HG03095 (cell line): ENCODE measurements at regions not wholly inside any gene's neighbourhood (a gene's known extent, or its start where the extent isn't known, plus 50 kb on each side); places are given as distances from the start of the nearest gene placed in this dataset.

Experiments used
- ATAC-seq: cut with Tn5 transposase; IDR thresholded peaks from one replicate; pipeline ENCODE4 v1.9.1; 2021; ENCODE audit warnings: moderate library complexity; ENCODE audit not compliant: unreplicated experiment

DNA sequence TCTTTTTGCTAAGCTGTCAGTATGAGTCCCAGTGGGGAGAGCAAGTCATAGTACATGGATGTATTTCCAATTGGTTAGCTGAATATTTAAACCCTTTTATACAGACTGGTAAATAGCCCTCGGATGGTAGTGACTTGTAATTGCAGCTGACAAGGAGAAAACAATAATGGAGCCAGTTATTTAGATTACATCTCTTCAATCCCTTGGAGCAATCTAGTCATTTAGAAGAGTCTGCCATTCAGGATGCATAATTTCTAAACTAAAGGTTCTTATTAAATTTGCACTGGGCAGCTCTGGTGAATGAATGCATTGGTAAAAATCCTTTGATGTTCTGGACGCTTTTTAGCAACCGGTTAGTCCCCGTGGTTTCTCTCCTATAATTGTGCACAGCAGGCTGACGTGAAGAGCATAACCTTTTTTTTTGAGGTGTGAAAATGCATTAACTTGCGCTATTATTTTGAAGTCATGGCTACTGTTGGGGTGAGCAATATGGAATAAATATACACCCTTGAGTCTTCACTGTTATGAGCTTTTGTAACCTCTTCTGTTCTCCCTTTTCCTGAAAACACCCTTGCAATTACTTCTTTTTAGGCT is 158.6 kb upstream of the CD180 start:
- no peak for ATAC-seq

DNA sequence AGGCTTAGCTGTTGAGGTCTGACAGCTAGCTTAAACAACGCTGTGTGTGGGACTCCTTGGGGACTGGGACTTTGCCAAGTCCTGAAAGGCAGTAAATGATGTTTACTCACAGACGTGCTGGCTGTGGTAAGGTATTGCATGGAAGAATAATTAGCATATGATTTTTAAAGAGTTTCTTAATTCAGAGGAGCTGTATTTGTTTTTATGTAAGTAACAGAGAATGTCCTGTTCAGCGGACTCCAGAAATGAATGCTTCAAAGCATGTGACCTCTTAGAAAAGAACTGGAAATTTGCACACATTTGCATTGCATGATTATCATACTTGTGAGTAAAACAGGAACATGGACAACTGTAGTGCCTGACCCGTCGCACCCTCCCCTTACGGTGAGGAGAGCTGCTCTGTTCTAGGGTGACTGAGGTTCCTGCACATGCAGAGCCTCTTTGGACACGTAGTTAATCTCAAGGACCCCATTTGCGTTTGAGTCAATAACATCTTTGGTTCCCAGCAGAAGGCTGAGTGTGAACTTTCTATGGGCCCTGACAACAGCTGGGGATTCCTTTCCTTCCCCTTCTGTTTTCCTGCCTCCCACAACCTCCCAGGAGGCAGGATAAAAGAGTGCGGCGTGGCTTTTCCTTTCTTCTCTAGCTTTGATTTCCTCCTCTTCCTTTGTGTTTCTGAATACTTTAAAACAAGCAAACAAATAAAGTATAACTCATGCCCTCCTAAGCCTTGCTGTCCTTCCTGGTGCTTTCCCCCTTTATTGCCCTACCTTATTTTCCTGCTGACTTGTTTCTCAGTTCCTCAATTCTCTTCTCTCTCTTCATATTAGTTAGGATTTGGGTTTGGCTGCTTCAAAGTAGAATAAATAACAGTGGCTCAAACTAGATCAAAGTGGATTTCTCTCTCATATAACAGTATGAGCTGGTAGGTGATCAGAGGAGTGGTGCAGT is 157.2 kb upstream of the CD180 start:
- no peak for ATAC-seq

DNA sequence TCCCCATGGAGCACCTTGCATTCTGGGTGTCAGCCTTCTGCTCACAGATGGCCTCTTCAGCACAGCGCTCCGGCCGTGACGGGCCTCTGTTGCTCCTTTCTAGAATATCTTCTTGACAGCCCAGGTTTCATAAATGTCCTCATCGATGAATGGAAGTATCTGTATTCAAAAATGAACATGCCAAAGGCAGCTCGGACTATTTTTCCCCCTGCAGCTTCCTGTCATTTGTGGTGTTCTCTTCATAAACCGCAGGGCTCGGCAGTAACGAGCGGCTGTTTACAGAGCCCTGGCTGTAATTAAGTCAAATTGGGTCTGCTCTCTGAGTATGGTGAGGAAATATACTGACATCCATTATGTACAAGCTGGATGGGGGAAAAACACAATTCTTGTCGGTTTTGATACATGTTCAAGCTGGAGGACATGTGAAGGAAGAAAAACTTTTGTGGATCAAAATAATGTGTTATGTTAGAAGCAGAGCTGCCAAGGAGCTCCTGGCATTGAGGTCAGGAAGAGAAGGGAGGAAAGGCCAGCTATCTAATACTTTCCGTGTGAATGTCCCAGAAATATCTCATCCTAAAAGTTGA is 154.1 kb upstream of the CD180 start:
- ATAC-seq: no peak

DNA sequence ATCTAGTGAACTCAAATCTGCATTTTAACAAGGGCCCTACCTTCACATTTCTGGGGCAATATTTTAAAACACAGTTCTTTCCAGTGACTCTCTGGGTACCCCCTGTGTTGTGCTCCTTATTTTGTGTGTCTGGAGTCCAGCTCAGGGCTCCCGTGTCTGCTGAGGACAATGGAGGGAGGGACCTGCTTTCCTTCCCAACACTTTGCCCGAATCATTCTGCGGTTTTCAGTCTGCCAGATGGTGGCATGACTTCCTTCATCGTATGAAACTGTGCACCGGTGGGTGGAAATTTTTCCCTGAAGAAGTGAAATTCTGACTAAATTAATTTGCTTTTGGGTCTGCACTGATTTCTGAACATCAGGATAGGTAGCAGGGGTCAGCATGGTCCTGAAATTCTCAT is 153.6 kb upstream of the CD180 start:
- ATAC-seq: no peak

DNA sequence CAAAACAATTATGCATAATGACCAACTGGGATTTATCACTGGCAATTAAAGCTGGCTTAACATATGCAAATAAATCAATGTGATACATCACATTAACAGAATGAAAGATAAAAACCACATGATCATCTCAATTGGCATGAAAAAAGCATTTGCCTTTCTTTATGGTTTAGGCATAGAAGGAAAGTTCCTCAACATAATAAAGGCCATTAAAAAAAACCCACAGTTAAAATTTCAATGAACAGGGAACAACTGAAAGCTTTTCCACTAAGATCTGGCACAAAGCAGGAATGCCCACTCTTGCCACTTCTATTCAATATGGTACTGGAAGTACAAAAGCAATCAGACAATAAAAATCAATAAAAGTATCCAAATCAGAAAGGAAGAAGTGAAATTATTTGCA is 151.2 kb upstream of the CD180 start:
- ATAC-seq: no peak

DNA sequence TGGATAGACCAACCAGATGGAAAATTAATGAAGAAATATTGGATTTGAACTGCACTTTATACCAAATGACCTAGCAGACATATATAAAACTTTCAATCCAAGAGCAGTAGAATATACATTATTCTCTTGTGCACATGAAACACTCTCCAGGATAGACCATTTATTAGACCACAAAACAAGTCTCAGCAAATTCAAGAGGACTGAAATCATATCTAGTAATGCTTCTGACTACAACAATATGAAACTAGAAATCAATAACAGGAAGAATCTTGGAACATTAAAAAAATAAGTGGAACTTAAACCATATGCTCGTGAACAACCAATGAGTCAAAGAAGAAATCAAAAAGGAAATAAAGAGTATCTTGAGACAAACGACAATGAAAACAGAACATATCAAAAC is 150.0 kb upstream of the CD180 start:
- no peak for ATAC-seq

DNA sequence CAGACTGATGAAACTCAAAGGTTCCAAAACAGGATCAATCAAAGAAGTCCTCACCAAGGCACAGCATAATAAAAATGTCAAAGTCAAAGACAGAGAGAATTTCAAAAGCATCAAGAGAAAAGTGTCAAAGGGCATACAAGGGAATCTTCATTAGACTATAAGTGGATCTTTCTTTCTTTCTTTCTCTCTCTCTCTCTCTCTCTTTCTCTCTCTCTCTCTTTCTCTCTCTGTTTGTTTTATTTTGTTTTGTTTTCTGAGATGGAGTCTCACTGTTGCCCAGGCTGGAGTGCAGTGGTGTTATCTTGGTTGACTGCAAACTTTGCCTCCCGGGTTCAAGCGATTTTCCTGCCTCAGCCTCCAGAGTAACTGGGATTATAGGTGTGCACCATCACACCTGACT is 148.3 kb upstream of the CD180 start:
- no peak for ATAC-seq

DNA sequence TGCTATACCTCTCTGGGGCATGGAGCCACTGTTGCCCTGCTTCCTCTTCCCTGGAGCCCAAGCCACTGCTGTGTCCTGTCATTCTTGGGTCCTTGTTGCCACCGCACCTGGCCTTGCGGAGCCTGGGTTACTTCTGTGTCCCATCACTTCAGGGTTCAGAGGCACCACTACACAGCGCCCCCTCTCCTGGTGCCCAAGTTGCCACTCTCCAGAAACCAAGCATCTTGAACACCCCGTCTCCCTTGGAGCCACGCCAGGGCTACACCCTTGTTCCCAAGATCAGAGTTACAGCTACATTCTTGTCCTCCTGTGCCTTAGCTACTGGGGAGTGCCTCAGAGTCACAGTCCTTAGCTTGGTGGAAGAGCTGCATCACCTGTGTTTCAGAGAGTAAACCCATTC is 147.2 kb upstream of the CD180 start:
- ATAC-seq: no peak

DNA sequence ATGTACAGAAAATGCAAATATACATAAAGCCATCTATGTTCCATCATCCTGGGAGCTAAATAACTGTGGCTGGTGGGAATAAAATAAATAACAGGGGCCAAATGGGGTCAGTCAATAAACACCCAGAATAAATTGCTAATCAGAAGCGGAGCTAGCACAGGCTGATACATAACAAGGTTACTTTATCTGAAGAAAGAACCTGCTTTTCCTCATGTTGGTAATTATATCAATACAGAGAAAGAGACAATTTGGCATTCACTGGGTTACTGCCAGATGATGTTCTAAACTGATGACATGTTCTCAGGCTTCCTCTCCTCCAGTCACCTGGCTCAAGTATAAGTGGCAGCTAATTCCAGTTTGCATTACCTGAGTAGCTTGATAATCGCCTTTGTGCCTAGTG is 144.9 kb upstream of the CD180 start:
- ATAC-seq: no peak

DNA sequence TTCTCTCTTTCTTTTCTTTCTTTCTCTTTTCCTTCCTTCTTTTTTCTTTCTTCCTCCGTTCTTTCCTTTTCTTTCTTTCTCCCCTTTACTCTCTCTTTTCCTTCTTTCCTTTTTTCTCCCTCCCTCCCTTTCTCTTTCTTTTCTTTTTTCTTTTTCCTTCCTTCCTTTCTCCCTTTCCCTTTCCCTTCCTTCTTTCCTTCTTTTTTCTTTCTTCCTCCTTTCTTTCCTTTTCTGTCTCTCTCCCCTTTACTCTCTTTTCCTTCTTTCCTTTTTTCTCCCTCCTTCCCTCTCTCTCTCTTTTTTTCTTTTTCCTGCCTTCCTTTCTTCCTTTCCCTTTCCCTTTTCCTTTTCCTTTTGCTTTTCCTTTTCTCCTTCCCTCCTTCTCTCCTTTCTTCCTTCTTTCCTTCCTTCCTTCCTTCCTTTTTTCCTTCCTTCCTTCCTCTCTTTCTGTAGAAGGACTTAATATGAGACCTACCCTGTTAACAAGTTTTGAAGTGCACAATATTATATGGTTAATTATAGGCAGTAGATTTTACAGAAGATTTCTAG is 142.7 kb upstream of the CD180 start:
- no peak for ATAC-seq

DNA sequence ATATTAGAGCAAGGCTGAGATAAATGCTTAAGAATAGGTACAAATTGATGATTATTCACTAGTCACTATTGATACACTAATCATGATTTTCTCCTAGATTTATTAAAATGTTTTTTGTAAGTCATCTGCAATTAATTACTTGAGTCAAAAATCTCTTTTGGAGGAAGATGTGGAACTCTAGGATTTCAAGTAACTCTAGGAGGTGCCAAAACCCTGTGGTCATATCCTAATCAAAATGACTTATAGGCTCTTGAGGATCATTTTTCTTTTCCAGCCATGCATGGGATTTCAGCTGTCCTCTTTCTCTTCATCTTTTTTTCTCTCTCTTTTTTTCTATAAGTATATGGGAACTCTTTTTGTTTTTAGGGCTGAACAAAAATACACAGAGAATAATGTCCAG is 141.8 kb upstream of the CD180 start:
- no peak for ATAC-seq

DNA sequence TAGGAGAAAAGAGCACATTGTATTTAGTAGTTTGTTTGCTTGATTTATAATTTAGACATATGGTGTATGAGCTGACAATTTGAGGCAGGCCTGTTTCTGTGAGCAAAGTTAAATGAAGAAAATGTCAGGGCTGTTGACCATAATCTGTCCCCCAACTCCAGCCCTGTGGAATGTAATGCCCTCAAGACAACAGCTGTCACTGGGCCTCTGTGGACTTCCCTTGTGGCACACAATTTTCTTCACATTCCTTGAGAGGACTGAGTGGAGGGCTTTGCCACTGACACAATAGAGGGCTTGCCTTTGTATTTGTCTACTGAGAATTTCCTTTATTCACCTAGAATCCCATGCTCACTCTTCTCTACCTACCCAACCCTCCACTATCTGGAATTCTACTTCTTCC is 141.2 kb upstream of the CD180 start:
- ATAC-seq: no peak

DNA sequence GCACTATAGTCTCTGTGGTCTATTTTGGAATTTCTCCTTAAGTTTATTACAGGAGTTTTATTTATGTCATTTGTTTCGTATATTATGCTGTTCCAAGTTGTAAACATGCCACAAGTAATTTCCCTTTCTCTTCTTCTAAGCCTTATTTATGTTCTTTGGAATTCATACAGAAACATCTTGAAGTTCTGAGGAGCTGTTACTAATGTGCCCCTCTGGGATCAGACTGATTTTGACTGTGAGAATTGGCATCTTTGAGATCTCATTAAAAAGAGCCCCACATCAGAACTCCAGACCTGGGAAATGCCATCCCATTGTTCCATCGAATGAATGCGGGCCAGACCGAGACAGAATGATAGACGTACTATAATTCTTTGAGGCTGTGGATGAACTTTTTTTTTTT is 138.8 kb upstream of the CD180 start:
- ATAC-seq: no peak

DNA sequence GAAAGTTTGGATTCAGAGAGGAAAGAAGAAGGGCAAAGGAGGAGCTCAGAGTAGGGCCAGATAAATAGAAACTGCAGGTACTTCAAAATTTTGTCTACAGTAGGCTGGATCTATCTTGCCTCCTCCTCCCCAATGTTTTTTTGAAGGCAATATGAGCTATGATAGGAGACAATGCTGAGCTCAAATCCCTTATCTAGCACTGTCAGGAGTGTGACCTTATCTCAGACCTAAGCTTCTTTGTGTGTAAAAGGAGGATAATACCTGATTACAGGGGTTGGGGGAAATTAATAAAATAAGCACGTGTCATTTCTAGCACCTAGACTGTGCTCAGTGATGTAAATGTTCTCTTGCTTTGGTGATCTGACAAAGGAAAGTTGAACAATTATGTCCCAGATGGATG is 137.8 kb upstream of the CD180 start:
- ATAC-seq: no peak

DNA sequence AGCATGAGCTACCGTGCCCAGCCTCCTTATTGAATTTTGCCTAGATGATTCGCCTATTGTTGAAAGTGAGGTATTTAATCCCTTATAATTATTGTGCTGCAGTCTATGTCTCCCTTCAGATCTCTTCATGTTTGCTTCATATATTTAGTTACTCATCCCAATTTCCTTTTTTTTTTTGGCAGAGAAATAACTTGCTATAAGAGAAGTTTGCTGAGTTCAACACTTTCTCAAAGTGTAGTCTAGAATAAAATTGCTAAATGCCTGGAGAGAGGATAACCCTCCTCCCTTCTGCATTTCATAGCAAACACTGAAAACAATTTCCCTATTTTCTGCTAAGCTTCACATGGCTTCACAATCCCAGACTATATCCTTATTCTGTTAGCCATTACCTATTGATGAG is 136.6 kb upstream of the CD180 start:
- no peak for ATAC-seq

DNA sequence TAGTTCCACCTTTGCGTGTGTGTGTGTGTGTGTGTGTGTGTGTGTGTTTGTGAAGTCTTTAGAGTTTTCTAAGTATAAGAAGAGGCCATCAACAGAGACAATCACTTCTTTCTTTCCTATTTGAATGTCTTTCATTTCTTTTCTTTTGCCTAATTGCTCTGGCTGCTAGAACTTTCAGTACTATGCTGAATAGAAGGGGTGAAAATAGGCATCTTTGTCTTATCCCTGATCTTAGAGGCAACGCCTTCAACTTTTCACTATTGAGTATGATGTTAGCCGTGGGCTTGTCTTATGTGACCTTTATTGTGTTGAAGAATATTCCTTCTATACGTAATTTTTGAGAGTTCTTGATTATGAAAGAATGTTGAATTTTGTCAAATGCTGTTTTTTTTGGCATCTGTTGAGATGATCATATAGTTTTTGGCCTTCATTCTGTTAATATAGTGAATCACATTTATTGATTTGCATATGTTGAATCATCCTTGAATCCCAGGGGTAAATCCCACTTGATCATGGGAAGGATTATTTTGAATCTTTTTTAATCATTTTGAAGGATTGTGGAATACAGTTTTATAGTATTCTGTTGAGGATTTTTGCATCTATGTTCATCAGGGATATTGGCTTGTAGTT is 134.8 kb upstream of the CD180 start:
- no peak for ATAC-seq

DNA sequence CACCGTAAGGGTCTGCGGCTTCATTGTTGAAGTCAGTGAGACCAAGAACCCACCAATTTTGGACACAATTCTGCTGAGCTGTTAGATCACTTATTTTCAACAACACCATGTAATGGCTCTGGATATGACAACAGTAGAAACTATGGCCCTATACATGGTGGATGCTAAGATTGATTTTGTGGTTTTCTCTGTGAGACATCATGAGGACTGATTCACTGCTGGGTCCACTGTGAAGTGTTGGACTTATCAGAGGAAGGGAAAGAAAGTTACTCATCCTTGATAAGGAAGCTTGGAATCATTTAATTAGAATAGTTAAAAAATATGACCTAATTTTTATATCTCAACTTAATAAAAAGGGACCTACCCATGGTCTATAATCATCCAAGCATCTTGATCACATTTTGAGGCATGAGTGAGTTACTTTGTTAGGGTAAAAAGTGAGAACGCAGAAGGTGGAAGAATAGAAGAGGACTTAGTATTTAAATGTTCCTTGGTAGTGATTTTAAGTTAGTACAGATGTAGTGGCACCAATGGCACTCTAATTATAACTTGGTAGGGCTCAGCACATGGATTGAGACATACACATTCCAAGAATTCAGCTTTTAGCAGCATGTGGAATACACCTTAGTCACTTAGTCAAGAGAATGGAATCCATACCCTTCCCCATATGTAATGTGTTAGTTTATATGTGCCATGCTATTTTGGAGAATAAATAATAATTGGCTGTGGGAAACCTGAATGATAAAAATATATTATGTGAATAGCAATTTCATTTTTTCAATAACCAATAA is 123.5 kb upstream of the CD180 start:
- ATAC-seq: no peak

DNA sequence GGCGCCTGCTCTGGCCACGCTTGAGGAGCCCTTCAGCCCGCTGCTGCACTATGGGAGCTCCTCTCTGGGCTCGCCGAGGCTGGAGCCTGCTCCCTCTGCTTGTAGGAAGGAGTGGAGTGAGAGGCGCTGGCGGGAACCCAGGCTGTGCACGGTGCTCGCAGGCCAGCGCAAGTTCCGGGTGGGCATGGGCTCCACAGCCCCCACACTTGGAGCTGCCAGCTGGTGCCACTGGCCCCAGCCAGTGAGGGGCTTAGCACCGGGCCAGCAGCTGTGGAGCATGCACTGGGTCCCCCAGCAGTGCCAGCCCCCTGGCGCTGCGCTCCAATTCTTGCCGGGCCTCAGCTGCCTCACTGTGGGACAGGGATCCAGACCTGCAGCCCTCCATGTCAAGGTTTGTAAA is 122.1 kb upstream of the CD180 start:
- no peak for ATAC-seq

DNA sequence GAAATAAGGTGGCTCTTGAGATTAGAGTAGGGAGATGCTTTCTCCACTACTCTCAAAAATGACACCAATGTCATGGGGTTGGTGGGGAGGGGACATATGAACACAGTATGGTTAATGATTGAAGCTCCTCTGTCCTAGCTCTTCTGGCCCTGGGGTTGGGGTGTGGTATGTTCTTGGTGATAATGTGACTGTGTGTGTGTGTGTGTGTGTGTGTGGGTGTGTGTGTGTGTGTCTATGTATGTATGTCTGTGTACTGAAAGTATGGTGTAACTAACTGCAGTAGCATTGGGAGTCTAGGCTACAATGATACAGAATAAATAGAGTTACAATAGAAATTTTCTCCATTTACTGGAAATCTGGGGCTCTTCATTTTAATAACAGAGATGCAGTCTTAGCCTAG is 121.0 kb upstream of the CD180 start:
- ATAC-seq: no peak

DNA sequence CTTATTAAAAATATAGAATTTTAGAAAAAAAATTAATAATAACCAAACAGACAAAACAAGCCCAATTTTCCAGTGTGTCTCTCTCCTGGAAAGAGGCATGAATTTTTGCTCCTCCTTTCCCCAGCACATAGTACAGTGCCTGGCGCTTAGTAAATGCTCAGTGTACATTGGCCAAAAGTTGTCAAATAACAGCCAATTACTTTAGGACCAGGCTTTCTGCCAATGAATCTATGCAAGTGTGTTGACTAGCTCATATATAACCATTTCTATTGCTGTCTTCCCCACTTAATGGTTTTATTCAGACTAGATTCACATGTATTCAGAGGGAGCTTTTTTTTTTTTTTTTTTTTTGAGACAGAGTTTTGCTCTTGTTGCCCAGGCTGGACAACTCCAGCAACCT is 120.1 kb upstream of the CD180 start:
- no peak for ATAC-seq
